BE2C (cell line): ENCODE measurements at regions not wholly inside any gene's neighbourhood (a gene's known extent, or its start where the extent isn't known, plus 50 kb on each side); places are given as distances from the start of the nearest gene placed in this dataset.
"Not testable (repeated sequence)": the region's sequence is repeated elsewhere in the genome, so short reads cannot be mapped to it uniquely, and the experiment has no call there.

Experiments
- DNase-seq: peaks from one replicate; pipeline ENCODE4 v3.0.0-alpha.2; 2020
- H3K27me3 ChIP-seq: fragments of 250-450 bp; sonication (Bioruptor Pico); 2 replicates; pipeline ENCODE4 v1.5.1; 2020; ENCODE audit warnings: mild to moderate bottlenecking
- H3K36me3 ChIP-seq: fragments of 250-450 bp; sonication (Bioruptor Pico); 2 replicates; pipeline ENCODE4 v1.5.1; 2020; ENCODE audit warnings: mild to moderate bottlenecking
- H3K4me1 ChIP-seq: fragments of 250-450 bp; sonication (Bioruptor Pico); 2 replicates; pipeline ENCODE4 v1.5.1; 2020
- H3K4me3 ChIP-seq: 2 replicates; pipeline ENCODE4 v1.5.1; 2011; ENCODE audit warnings: low read depth, low read length
- H3K9me3 ChIP-seq: fragments of 250-450 bp; sonication (Bioruptor Pico); 2 replicates; pipeline ENCODE4 v1.5.1; 2020
- CTCF ChIP-seq: IDR thresholded peaks from 2 replicates; pipeline ENCODE4 v1.5.1; 2012; ENCODE audit warnings: mild to moderate bottlenecking, low read depth, low read length

DNA sequence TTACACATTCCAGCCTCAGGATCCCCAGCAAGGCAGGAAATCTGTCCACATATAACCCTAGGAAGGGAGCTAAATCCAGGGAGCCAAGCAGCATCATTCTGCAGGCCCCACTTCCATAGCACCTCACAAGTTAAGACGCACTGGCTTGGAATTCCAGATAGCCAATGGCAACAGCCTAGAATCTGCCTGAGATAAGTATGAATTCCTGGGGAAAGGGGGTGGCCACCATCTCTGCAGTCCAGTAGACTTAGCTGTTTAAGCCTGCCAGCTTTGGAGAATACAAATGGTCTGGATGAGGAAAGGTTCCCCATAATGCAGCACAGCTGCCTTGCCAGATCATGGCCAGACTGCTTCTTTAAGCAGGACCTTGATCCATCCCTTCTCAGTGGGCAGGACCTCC lies 179.4 kb upstream of the PRSS1 start:
- Histone ChIP-seq H3K27me3 (no peaks in the 10 kb centered on the region), H3K36me3 (no peaks in the 10 kb centered on the region), H3K4me3 (no peak overlapping the region), H3K4me1 (no peaks in the 10 kb centered on the region), H3K9me3 (no peaks in the 10 kb centered on the region)
- no peak for TF ChIP-seq CTCF
- DNase-seq, result no peak

DNA sequence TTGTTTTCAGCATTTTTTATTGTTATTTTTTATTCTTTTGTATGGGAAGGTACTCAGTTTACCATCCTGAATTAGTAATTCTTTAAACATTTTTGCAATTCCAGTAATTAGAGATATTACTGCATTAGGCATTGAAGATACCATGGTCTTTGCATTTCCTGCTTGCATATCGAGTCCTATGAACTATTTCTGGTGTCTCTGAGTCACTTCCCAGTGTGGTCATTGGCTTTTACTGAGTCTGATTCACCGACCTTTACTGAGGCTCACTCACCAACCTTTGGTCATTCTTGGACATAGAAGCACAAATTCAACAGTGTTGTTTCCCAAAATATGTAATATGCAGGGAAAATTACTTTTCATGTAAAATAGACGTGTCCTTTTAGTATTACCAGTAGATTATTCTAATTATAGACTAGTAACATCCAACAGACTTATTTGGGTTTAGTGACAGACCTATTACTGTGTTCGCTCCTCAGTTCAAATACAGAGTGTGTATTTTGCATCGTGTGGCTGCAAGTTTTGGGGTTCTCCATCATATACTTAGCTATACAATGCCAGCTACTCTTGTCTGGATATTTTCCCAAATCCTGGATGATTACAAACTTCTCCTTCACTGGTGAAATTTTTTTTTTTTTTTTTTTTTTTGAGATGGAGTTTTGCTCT lies 180.7 kb upstream of the PRSS1 start:
- H3K4me1 ChIP-seq, result no peaks in the 10 kb centered on the region
- H3K9me3 ChIP-seq, result no peaks in the 10 kb centered on the region
- H3K4me3 ChIP-seq, result no peak overlapping the region
- TF ChIP-seq CTCF, result no peak
- DNase-seq, result no peak
- no peaks in the 10 kb centered on the region for H3K36me3 ChIP-seq
- no peaks in the 10 kb centered on the region for H3K27me3 ChIP-seq

DNA sequence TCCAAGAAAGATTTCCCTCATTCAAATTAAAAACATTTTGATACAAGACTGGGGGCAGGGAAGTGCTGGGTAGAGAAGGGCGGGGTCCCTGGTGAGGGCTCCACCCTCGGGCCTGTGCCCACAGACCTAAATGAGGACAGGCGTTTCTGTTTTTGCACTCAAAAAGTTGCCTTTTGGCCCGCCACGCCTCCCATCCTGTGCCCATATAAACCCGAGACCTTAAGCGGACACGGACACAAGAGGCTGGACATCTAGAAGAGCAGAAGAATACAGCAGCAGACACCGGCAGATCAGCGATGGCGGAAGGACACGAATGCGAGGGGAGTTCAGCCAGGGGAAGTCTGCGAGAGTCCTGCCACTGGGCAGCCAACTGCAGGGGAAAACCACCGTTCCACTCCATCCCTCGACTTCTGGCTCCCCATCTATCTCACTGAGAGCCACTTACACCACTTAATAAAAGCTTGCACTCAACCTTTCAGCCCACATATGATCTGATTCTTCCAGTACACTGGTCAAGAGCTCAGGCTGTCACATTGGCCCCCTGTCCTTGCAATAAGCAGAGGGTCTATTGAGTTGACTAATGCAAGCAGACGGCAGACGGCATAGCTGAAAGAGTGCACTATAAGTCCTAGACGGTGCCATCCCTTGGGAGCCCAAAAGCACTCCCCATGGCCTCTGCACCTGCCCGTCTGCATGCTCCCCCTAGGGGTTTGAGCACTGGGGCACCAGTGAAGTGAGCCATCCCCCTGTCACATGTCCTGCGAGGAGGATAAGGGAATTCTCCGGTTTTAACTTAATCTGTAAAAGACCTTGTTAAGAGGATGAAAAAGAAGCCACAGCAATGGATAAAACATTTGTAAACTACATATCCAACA lies 181.8 kb upstream of the PRSS1 start:
- no peak for TF ChIP-seq CTCF
- no peak for DNase-seq
- no peaks in the 10 kb centered on the region for H3K27me3 ChIP-seq

GRCh38 chr7:142566271-142566670 lies 183.0 kb upstream of the PRSS1 start:
- TF ChIP-seq CTCF, result no peak
- no peak for DNase-seq
- no peaks in the 10 kb centered on the region for H3K27me3 ChIP-seq
- no peaks in the 10 kb centered on the region for H3K4me1 ChIP-seq
- H3K4me3 ChIP-seq, result no peak overlapping the region
- no peaks in the 10 kb centered on the region for H3K9me3 ChIP-seq
- no peaks in the 10 kb centered on the region for H3K36me3 ChIP-seq

More for the DNA sequence above, 181.8 kb upstream of the PRSS1 start:
- no peaks in the 10 kb centered on the region for H3K9me3 ChIP-seq
- no peak overlapping the region for H3K4me3 ChIP-seq
- no peaks in the 10 kb centered on the region for H3K4me1 ChIP-seq
- H3K36me3 ChIP-seq, result no peaks in the 10 kb centered on the region

DNA sequence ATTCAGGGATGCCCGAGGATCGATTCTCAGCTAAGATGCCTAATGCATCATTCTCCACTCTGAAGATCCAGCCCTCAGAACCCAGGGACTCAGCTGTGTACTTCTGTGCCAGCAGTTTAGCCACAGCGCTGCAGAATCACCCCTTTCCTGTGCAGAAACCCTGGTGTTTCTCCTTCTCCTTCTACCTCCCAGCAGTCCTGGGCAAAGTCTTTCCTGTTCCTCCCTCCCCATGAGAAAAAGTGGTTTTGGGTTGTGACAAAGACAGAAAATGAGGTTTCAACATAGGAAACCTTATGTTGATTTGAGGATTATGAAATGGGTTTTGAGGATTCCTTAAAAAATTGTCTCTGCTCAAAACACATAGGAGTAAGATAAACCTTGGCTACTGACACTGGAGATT lies 185.1 kb upstream of the PRSS1 start:
- not testable (repeated sequence) for H3K4me3 ChIP-seq, DNase-seq

GRCh38 chr7:142563470-142563869 lies 185.8 kb upstream of the PRSS1 start:
- H3K27me3 ChIP-seq, result no peaks in the 10 kb centered on the region
- H3K36me3 ChIP-seq, result no peaks in the 10 kb centered on the region
- no peak for TF ChIP-seq CTCF
- H3K4me1 ChIP-seq, result no peaks in the 10 kb centered on the region
- no peaks in the 10 kb centered on the region for H3K9me3 ChIP-seq
- DNase-seq, result no peak
- no peak overlapping the region for H3K4me3 ChIP-seq

More for the DNA sequence above, 185.1 kb upstream of the PRSS1 start:
- not testable (repeated sequence) for H3K9me3 ChIP-seq, H3K36me3 ChIP-seq, H3K4me1 ChIP-seq, H3K27me3 ChIP-seq
